ENCODE measurements at regions not wholly inside any gene's neighbourhood (a gene's known extent, or its start where the extent isn't known, plus 50 kb on each side); places are given as distances from the start of the nearest gene placed in this dataset.

- no peak for DNase-seq (ENCODE audit: extremely low read depth, low read depth)
- no peak overlapping the region for H3K4me3 ChIP-seq (replicated peaks; ENCODE audit: low read depth, low read length)
- no peak for TF ChIP-seq CTCF (IDR thresholded peaks at IDR 0.05; ENCODE audit: low read depth, low read length, missing control alignments)
Measured at GRCh38 chr12:131349397-131350127, 361.3 kb upstream of the SFSWAP start.

- no peak for DNase-seq (ENCODE audit: extremely low read depth, low read depth)
- TF ChIP-seq CTCF (IDR thresholded peaks at IDR 0.05; ENCODE audit: low read depth, low read length, missing control alignments), result no peak
- no peak overlapping the region for H3K4me3 ChIP-seq (replicated peaks; ENCODE audit: low read depth, low read length)
Measured at GRCh38 chr12:131350943-131351318, 360.0 kb upstream of the SFSWAP start.

GRCh38 chr12:131351319-131352028 is 359.4 kb upstream of the SFSWAP start:
- TF ChIP-seq CTCF (IDR thresholded peaks at IDR 0.05; ENCODE audit: low read depth, low read length, missing control alignments), result no peak
- no peak for DNase-seq (ENCODE audit: extremely low read depth, low read depth)
- no peak overlapping the region for H3K4me3 ChIP-seq (replicated peaks; ENCODE audit: low read depth, low read length)

- H3K4me3 ChIP-seq (replicated peaks; ENCODE audit: low read depth, low read length), result no peak overlapping the region
- no peak for DNase-seq (ENCODE audit: extremely low read depth, low read depth)
- TF ChIP-seq CTCF (IDR thresholded peaks at IDR 0.05; ENCODE audit: low read depth, low read length, missing control alignments), result no peak
Measured at GRCh38 chr12:131352296-131352900, 358.5 kb upstream of the SFSWAP start.

- no peak overlapping the region for H3K4me3 ChIP-seq (replicated peaks; ENCODE audit: low read depth, low read length)
- no peak for DNase-seq (ENCODE audit: extremely low read depth, low read depth)
- TF ChIP-seq CTCF (IDR thresholded peaks at IDR 0.05; ENCODE audit: low read depth, low read length, missing control alignments), result no peak
Measured at GRCh38 chr12:131353376-131353775, 357.5 kb upstream of the SFSWAP start.

- no peak for TF ChIP-seq CTCF (IDR thresholded peaks at IDR 0.05; ENCODE audit: low read depth, low read length, missing control alignments)
- no peak for DNase-seq (ENCODE audit: extremely low read depth, low read depth)
- no peak overlapping the region for H3K4me3 ChIP-seq (replicated peaks; ENCODE audit: low read depth, low read length)
Measured at GRCh38 chr12:131353826-131354225, 357.1 kb upstream of the SFSWAP start.

Data from HFF-Myc (cell line).